ENCODE measurements at regions not wholly inside any gene's neighbourhood (a gene's known extent, or its start where the extent isn't known, plus 50 kb on each side); places are given as distances from the start of the nearest gene placed in this dataset.

DNA sequence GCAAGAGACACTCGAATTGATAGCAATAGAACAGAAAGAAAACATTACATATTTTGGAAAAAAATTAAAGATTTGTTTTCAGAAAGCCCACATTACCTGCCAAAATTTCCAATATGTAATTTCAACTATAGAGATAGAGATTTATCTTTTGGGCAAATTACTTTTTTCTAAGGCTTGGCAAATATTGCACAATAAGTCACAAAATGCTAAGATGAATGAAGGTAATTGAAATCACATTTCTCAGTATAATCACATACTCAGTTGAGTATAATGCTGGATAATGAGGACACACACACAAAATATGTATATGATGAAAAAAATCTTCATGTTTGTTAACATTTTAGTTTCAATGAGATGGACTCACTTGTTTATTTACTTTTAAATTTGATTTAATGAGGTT lies 189.2 kb upstream of the STXBP6 start:
- no peak for DNase-seq (ENCODE audit: extremely low read depth, insufficient read length)
- H3K27me3 ChIP-seq (replicated peaks; ENCODE audit: control insufficient read depth, insufficient read depth, low read length), result no peaks in the 10 kb centered on the region
- no peaks in the 10 kb centered on the region for H3K36me3 ChIP-seq (ENCODE audit: control insufficient read depth, insufficient read depth, low read length)
- TF ChIP-seq, protein P1, sequence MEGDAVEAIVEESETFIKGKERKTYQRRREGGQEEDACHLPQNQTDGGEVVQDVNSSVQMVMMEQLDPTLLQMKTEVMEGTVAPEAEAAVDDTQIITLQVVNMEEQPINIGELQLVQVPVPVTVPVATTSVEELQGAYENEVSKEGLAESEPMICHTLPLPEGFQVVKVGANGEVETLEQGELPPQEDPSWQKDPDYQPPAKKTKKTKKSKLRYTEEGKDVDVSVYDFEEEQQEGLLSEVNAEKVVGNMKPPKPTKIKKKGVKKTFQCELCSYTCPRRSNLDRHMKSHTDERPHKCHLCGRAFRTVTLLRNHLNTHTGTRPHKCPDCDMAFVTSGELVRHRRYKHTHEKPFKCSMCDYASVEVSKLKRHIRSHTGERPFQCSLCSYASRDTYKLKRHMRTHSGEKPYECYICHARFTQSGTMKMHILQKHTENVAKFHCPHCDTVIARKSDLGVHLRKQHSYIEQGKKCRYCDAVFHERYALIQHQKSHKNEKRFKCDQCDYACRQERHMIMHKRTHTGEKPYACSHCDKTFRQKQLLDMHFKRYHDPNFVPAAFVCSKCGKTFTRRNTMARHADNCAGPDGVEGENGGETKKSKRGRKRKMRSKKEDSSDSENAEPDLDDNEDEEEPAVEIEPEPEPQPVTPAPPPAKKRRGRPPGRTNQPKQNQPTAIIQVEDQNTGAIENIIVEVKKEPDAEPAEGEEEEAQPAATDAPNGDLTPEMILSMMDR (IDR thresholded peaks at IDR 0.05; ENCODE audit: insufficient read depth, low read length, poor library complexity, severe bottlenecking), result no peak
- H3K4me3 ChIP-seq (replicated peaks; ENCODE audit: low read depth, low read length), result no peak overlapping the region

DNA sequence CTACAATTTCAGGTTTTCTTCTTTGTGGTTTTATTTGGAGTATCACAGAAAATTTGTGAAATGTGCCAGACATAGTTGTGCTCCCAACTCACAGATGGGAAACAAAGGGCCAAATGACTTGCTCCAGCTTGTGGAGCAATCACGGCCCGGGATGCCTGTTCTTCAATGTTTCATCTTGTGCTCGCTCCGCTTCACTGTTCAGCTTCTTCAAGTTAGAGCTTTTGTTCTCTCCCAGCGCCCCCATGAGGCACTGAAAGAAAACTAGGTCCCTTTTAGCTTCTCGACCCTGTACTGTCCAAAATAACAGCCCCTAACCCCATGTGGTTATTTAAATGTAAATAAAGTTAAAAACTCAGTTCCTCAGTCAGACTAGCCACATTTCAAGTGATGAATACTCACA lies 187.9 kb upstream of the STXBP6 start:
- TF ChIP-seq, protein P1 (IDR thresholded peaks at IDR 0.05; ENCODE audit: insufficient read depth, low read length, poor library complexity, severe bottlenecking), result no peak
- Histone ChIP-seq H3K36me3 (ENCODE audit: control insufficient read depth, insufficient read depth, low read length) (no peaks in the 10 kb centered on the region), H3K4me3 (replicated peaks; ENCODE audit: low read depth, low read length) (no peak overlapping the region), H3K27me3 (replicated peaks; ENCODE audit: control insufficient read depth, insufficient read depth, low read length) (no peaks in the 10 kb centered on the region)
- DNase-seq (ENCODE audit: extremely low read depth, insufficient read length), result no peak

DNA sequence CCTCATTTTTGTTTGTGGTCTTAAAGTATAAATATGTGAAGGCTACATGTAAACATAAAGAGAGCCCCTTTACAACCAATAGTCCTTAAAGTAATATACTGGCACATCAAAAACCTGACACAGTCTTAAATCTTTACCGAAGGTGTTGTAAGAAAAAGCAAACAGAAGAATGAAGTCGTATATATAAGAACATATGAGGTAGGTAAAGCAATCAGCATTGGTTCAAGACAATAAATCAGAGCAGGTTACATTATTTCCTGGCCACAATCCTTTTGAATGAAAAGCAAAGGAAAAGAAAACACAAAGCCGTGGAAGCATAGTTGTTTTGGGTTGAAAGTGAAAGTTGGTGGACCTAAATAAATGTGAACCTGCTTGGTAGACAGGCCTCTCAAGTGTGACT lies 183.7 kb upstream of the STXBP6 start:
- no peaks in the 10 kb centered on the region for H3K36me3 ChIP-seq (ENCODE audit: control insufficient read depth, insufficient read depth, low read length)
- no peak for DNase-seq (ENCODE audit: extremely low read depth, insufficient read length)
- H3K27me3 ChIP-seq (replicated peaks; ENCODE audit: control insufficient read depth, insufficient read depth, low read length), result no peaks in the 10 kb centered on the region
- TF ChIP-seq, protein P1 (IDR thresholded peaks at IDR 0.05; ENCODE audit: insufficient read depth, low read length, poor library complexity, severe bottlenecking), result no peak
- no peak overlapping the region for H3K4me3 ChIP-seq (replicated peaks; ENCODE audit: low read depth, low read length)

DNA sequence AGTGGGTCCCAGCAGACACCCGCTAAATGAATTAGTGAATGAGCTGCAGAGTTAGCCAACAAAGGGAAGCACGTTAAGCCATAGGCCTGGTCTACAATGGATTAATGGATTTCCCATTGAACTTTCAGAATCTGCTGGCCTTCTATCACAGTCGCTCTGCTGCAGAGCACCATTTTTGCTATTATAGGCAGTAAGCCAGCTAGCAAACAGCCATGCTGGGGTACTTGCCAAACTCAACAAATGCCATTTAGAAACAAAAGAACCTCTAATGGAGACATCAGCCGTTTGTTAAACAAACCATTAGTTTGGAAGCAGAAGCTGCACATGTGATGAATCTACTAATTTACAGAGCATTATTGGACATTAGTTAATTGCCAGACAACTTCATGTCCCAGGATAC lies 181.1 kb upstream of the STXBP6 start:
- no peaks in the 10 kb centered on the region for H3K27me3 ChIP-seq (replicated peaks; ENCODE audit: control insufficient read depth, insufficient read depth, low read length)
- no peak overlapping the region for H3K4me3 ChIP-seq (replicated peaks; ENCODE audit: low read depth, low read length)
- H3K36me3 ChIP-seq (ENCODE audit: control insufficient read depth, insufficient read depth, low read length), result no peaks in the 10 kb centered on the region
- TF ChIP-seq, protein P1 (IDR thresholded peaks at IDR 0.05; ENCODE audit: insufficient read depth, low read length, poor library complexity, severe bottlenecking), result no peak
- DNase-seq (ENCODE audit: extremely low read depth, insufficient read length), result no peak

DNA sequence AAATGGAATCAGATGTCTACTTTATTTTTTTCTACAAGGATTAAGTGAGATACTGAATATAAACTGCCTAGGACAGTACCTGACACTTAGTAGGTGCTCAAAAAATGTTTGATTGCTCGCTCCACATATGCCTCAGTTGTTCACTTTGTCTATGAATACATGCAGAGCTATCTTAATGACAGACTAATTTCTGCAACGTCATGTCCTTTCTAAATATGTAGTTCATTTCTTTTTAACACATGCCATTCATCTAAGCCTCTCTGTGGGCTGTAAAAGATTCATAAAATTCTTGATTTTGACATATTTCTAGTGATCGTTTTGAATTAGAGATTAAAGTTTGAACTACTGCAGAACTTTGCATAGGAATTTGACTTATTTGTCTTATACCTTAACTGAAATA lies 176.3 kb upstream of the STXBP6 start:
- Histone ChIP-seq H3K36me3 (ENCODE audit: control insufficient read depth, insufficient read depth, low read length) (no peaks in the 10 kb centered on the region), H3K27me3 (replicated peaks; ENCODE audit: control insufficient read depth, insufficient read depth, low read length) (no peaks in the 10 kb centered on the region), H3K4me3 (replicated peaks; ENCODE audit: low read depth, low read length) (no peak overlapping the region)
- TF ChIP-seq, protein P1 (IDR thresholded peaks at IDR 0.05; ENCODE audit: insufficient read depth, low read length, poor library complexity, severe bottlenecking), result no peak
- no peak for DNase-seq (ENCODE audit: extremely low read depth, insufficient read length)

DNA sequence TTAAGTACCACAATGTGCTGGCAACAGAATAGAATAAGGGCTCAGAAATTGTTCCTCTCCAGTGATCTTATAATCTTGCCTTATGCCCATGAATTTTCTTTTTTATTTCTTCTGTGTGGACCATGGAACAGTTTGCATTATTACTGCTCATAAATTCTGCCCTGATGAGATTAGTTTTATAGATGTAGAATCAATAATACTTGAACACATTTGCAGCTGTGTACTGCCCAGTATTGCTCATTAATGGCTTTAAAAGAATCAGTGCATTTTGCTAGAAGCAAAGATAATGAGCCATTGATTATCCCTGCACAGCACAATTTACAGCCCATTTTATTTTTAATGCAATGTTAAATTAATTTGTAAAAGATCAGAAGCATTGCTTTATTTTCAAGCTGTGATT lies 172.3 kb upstream of the STXBP6 start:
- no peak overlapping the region for H3K4me3 ChIP-seq (replicated peaks; ENCODE audit: low read depth, low read length)
- H3K27me3 ChIP-seq (replicated peaks; ENCODE audit: control insufficient read depth, insufficient read depth, low read length), result no peaks in the 10 kb centered on the region
- no peak for DNase-seq (ENCODE audit: extremely low read depth, insufficient read length)
- TF ChIP-seq, protein P1 (IDR thresholded peaks at IDR 0.05; ENCODE audit: insufficient read depth, low read length, poor library complexity, severe bottlenecking), result no peak
- H3K36me3 ChIP-seq (ENCODE audit: control insufficient read depth, insufficient read depth, low read length), result no peaks in the 10 kb centered on the region

Data from GM06990 (cell line).